SK-N-SH (cell line): ENCODE measurements at regions not wholly inside any gene's neighbourhood (a gene's known extent, or its start where the extent isn't known, plus 50 kb on each side); places are given as distances from the start of the nearest gene placed in this dataset.

Source experiments
- CTCF ChIA-PET: fragments of 300-600, 350-600 bp; formaldehyde crosslinking; extraction: SDS; loops from one replicate; lab custom pipeline; 2021; lab: Yijun Ruan, JAX
- POLR2A ChIA-PET: fragments of 350-600 bp; sonication (Branson Sonifier 250); formaldehyde crosslinking; extraction: SDS; loops from one replicate; lab custom pipeline; 2020; ENCODE audit warnings: antibody characterized with exemption, inconsistent platforms; lab: Yijun Ruan, JAX
- DNase-seq: peaks from one replicate; pipeline ENCODE4 v3.0.0; 2012
- H2AFZ ChIP-seq: fragments of 200-600 bp; sonication (generic); 2 replicates; pipeline ENCODE4 v1.8.1; 2016; ENCODE audit warnings: antibody characterized with exemption, mild to moderate bottlenecking, low read depth
- H3F3A ChIP-seq: fragments of 200-600 bp; sonication (generic); replicated peaks from 2 replicates; pipeline ENCODE3; 2016; ENCODE audit warnings: antibody characterized with exemption, mild to moderate bottlenecking; ENCODE audit not compliant: insufficient read depth
- H3K27ac ChIP-seq, 2 experiments: fragments of 200-500 bp in 1 of 2; fragments of 200-600 bp in 1 of 2; sonication (Bioruptor generic) in 1 of 2; sonication (generic), shearing (Covaris generic) in 1 of 2; 2 replicates each; pipeline versions ENCODE4 v1.5.1 to v1.6.1; 2014 to 2016; ENCODE audit warnings: low read depth in 2 of 2, inconsistent platforms in 1 of 2, low read length in 1 of 2, mild to moderate bottlenecking in 1 of 2, mixed read lengths in 1 of 2
- H3K27me3 ChIP-seq: fragments of 200-600 bp; sonication (generic), shearing (Covaris generic); 2 replicates; pipeline ENCODE4 v1.6.1; 2016; ENCODE audit warnings: mixed run types; ENCODE audit not compliant: insufficient read depth
- H3K36me3 ChIP-seq, 2 experiments: fragments of 200-500 bp in 1 of 2; fragments of 200-600 bp in 1 of 2; sonication (Bioruptor generic) in 1 of 2; sonication (generic) in 1 of 2; replicated peaks in 1 of 2; 2 replicates each; pipeline versions ENCODE3 to v1.5.1; 2014 to 2016; ENCODE audit warnings: low read length in 1 of 2, mild to moderate bottlenecking in 1 of 2; ENCODE audit not compliant: insufficient read depth in 2 of 2, control insufficient read depth in 1 of 2
- H3K4me1 ChIP-seq, 2 experiments: fragments of 200-500 bp in 1 of 2; fragments of 200-600 bp in 1 of 2; sonication (Bioruptor generic) in 1 of 2; sonication (generic), shearing (Covaris generic) in 1 of 2; 2 replicates each; pipeline versions ENCODE4 v1.5.1 to v1.6.1; 2014 to 2016; ENCODE audit warnings: low read depth in 1 of 2, low read length in 1 of 2, mixed run types in 1 of 2; ENCODE audit not compliant: insufficient read depth in 2 of 2, control insufficient read depth in 1 of 2
- H3K4me2 ChIP-seq: fragments of 200-600 bp; sonication (generic), shearing (Covaris generic); 2 replicates; pipeline ENCODE4 v1.6.1; 2017; ENCODE audit warnings: mixed run types
- H3K4me3 ChIP-seq, 2 experiments: fragments of 200-500 bp in 1 of 2; fragments of 200-600 bp in 1 of 2; sonication (Bioruptor generic) in 1 of 2; sonication (generic), shearing (Covaris generic) in 1 of 2; 2 replicates each; pipeline versions ENCODE4 v1.5.1 to v1.8.1; 2014 to 2016; ENCODE audit warnings: low read depth in 2 of 2, inconsistent platforms in 1 of 2, low read length in 1 of 2, mild to moderate bottlenecking in 1 of 2, mixed read lengths in 1 of 2, moderate library complexity in 1 of 2
- H3K79me2 ChIP-seq: fragments of 200-600 bp; sonication (generic); 2 replicates; pipeline ENCODE4 v1.8.1; 2017; ENCODE audit warnings: mild to moderate bottlenecking; ENCODE audit not compliant: insufficient read depth
- H3K9ac ChIP-seq: fragments of 200-600 bp; sonication (generic); 2 replicates; pipeline ENCODE4 v1.6.1; 2017; ENCODE audit warnings: mixed run types
- H3K9me2 ChIP-seq: fragments of 200-600 bp; sonication (generic); 2 replicates; pipeline ENCODE4 v1.6.1; 2017; ENCODE audit warnings: mixed run types
- H3K9me3 ChIP-seq: fragments of 200-600 bp; sonication (generic); 2 replicates; pipeline ENCODE4 v1.6.1; 2017; ENCODE audit warnings: mixed run types, mild to moderate bottlenecking, moderate library complexity
- H4K20me1 ChIP-seq: fragments of 200-600 bp; sonication (generic); 2 replicates; pipeline ENCODE4 v1.6.1; 2017; ENCODE audit warnings: mild to moderate bottlenecking, mixed run types; ENCODE audit not compliant: insufficient read depth
- CTCF ChIP-seq: fragments of 200-600 bp; sonication (generic); IDR thresholded peaks from 2 replicates; pipeline ENCODE4 v1.6.1; 2017; ENCODE audit warnings: antibody characterized with exemption, mild to moderate bottlenecking, moderate library complexity
- FOSL2 ChIP-seq: IDR thresholded peaks from 2 replicates; pipeline ENCODE4 v1.4.0; 2012; ENCODE audit warnings: low read depth, mild to moderate bottlenecking, moderate library complexity, borderline replicate concordance
- FOXJ3 ChIP-seq: sonication (generic); formaldehyde crosslinking; IDR thresholded peaks from 2 replicates; pipeline ENCODE4 v1.5.1; 2020; ENCODE audit warnings: mild to moderate bottlenecking, missing genetic modification reagents
- GATA2 ChIP-seq: sonication (generic); formaldehyde crosslinking; IDR thresholded peaks from 2 replicates; pipeline ENCODE4 v1.5.0; 2020; ENCODE audit warnings: mild to moderate bottlenecking, missing genetic modification reagents
- JUND ChIP-seq: IDR thresholded peaks from 2 replicates; pipeline ENCODE4 v1.4.0; 2012
- MXI1 ChIP-seq: IDR thresholded peaks from 2 replicates; pipeline ENCODE4 v1.6.1; 2012; ENCODE audit warnings: mild to moderate bottlenecking, low read depth, low read length, improper control_type of control experiment
- NFIC ChIP-seq: IDR thresholded peaks from 2 replicates; pipeline ENCODE4 v1.4.0; 2012; ENCODE audit warnings: borderline replicate concordance
- NRF1 ChIP-seq: IDR thresholded peaks from 2 replicates; pipeline ENCODE4 v1.6.1; 2012; ENCODE audit warnings: low read depth, mild to moderate bottlenecking, low read length
- RAD21 ChIP-seq: IDR thresholded peaks from 2 replicates; pipeline ENCODE4 v1.6.1; 2012; ENCODE audit warnings: mild to moderate bottlenecking, low read length
- RCOR1 ChIP-seq: fragments of 150-350 bp; IDR thresholded peaks from 2 replicates; pipeline ENCODE4 v1.6.1; 2017; ENCODE audit warnings: antibody characterized with exemption, low read length
- SMC3 ChIP-seq: IDR thresholded peaks from 2 replicates; pipeline ENCODE4 v1.6.1; 2012; ENCODE audit warnings: low read depth, low read length, improper control_type of control experiment
- WGBS: methylation state at CpG from one replicate; pipeline ENCODE4 v1.1.6; 2017; ENCODE audit warnings: low lambda C conversion rate; 5-methylcytosine and 5-hydroxymethylcytosine counted together
- TF ChIP-seq, protein P1 (sequence below): IDR thresholded peaks from 2 replicates; pipeline ENCODE4 v1.6.1; 2012; ENCODE audit warnings: mild to moderate bottlenecking, low read depth, low read length, moderate library complexity
- TF ChIP-seq, protein P2 (sequence below): IDR thresholded peaks from 2 replicates; pipeline ENCODE4 v1.4.0; 2012; ENCODE audit warnings: low read depth

DNA sequence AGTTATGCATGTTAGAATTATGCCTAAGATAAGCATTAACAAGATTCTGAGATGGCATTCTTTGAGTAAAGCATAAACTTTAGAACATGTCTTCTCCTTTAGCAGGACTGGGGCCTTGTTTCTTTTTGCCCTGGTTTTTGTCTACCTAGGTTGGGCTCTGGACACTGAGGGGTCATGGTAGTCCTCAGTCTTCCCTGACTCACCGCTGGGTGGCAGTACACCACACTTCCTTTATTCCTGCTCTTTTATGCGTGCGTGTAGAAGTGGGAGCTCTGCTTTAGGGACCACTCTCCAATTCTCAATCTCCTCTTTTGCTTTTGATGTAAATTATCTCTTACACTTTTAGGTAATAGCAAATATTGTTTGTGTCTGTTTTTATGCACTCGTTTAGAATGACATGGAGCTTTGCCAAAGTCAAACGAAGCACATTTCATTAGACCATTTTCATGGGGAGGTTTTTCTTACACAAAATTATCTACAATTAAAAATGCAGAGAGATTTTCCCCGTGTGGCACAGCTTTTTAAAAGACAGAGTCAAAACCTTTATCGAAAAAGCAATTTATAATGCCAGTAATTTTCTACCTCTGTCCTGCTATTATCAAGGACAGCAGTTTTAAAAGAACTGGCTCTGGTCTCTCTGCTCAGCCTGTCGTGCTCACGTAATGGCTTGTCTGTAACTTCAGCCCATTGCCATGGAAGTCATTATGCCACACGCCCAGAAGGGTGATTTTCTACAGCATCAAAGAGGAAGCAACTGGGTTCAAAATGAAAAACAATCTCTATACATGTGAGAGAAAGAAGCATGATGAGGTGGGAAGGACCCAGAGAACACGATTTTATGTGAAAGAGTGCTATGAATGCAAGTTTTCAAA lies 413.9 kb downstream of the COG6 start:
- Histone ChIP-seq H3K9me3 (no peaks in the 10 kb centered on the region), H4K20me1 (no peaks in the 10 kb centered on the region), H3K36me3 (no peaks in the 10 kb centered on the region), H3K27ac (no peak overlapping the region), H3K9ac (no peak overlapping the region), H3K27me3 (no peaks in the 10 kb centered on the region), H3K4me1 (peaks cover 1 to 8% of the 10 kb centered on the region in 2 experiments), H3K4me3 (no peak overlapping the region), H3K9me2 (no peaks in the 10 kb centered on the region), H3K4me2 (no peak overlapping the region), H3K79me2 (no peaks in the 10 kb centered on the region), H2AFZ (no peak overlapping the region), H3F3A (peaks cover 9% of the 10 kb centered on the region)
- POLR2A ChIA-PET, result no interaction called here
- CTCF ChIA-PET, result interaction anchor here (0.6 to 2.8 kb wide), 53 partner anchors 9 to 708 kb away, joined by 3 to 42 read pairs (median 4); no protein-coding TSS in a partner anchor
- WGBS, result 47% methylated on average over 11 of the region's 11 CpGs
- peak; percentile 64 for DNase-seq
- TF ChIP-seq GATA2 (no peak), JUND (no peak), RAD21 (peak; percentile 85), CTCF (peak; percentile 79), SMC3 (peak; percentile 90)
- TF ChIP-seq, protein P1, sequence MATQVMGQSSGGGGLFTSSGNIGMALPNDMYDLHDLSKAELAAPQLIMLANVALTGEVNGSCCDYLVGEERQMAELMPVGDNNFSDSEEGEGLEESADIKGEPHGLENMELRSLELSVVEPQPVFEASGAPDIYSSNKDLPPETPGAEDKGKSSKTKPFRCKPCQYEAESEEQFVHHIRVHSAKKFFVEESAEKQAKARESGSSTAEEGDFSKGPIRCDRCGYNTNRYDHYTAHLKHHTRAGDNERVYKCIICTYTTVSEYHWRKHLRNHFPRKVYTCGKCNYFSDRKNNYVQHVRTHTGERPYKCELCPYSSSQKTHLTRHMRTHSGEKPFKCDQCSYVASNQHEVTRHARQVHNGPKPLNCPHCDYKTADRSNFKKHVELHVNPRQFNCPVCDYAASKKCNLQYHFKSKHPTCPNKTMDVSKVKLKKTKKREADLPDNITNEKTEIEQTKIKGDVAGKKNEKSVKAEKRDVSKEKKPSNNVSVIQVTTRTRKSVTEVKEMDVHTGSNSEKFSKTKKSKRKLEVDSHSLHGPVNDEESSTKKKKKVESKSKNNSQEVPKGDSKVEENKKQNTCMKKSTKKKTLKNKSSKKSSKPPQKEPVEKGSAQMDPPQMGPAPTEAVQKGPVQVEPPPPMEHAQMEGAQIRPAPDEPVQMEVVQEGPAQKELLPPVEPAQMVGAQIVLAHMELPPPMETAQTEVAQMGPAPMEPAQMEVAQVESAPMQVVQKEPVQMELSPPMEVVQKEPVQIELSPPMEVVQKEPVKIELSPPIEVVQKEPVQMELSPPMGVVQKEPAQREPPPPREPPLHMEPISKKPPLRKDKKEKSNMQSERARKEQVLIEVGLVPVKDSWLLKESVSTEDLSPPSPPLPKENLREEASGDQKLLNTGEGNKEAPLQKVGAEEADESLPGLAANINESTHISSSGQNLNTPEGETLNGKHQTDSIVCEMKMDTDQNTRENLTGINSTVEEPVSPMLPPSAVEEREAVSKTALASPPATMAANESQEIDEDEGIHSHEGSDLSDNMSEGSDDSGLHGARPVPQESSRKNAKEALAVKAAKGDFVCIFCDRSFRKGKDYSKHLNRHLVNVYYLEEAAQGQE, result no peak
- TF ChIP-seq, protein P2, sequence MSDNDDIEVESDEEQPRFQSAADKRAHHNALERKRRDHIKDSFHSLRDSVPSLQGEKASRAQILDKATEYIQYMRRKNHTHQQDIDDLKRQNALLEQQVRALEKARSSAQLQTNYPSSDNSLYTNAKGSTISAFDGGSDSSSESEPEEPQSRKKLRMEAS, result no peak

GRCh38 chr13:40070357-40070756 lies 414.9 kb downstream of the COG6 start:
- H3K27ac ChIP-seq, result no peak overlapping the region
- no peak overlapping the region for H3K4me2 ChIP-seq
- ChIA-PET CTCF (interaction anchor here (1.0 to 2.8 kb wide), 11 partner anchors 16 to 707 kb away, joined by 3 to 42 read pairs (median 4); no protein-coding TSS in a partner anchor), POLR2A (no interaction called here)
- WGBS, result 100% methylated on average over 3 of the region's 3 CpGs
- H4K20me1 ChIP-seq, result no peaks in the 10 kb centered on the region
- H3K79me2 ChIP-seq, result no peaks in the 10 kb centered on the region
- no peak overlapping the region for H3K4me3 ChIP-seq
- no peaks in the 10 kb centered on the region for H3K9me2 ChIP-seq
- H3K27me3 ChIP-seq, result no peaks in the 10 kb centered on the region
- no peak overlapping the region for H3K9ac ChIP-seq
- H3K9me3 ChIP-seq, result no peaks in the 10 kb centered on the region
- no peak overlapping the region for H2AFZ ChIP-seq
- no peak for DNase-seq
- no peaks in the 10 kb centered on the region for H3K36me3 ChIP-seq
- H3K4me1 ChIP-seq, result no peaks in the 10 kb centered on the region; a peak in 1 of 4 replicates
- no peaks in the 10 kb centered on the region for H3F3A ChIP-seq
- TF ChIP-seq NRF1 (no peak), SMC3 (no peak), FOSL2 (no peak), JUND (no peak), NFIC (no peak), CTCF (no peak), GATA2 (no peak), FOXJ3 (no peak), MXI1 (no peak), RCOR1 (no peak)
- TF ChIP-seq, protein P1, result no peak
